ENCODE measurements at regions not wholly inside any gene's neighbourhood (a gene's known extent, or its start where the extent isn't known, plus 50 kb on each side); places are given as distances from the start of the nearest gene placed in this dataset.
"Not testable (repeated sequence)": the region's sequence is repeated elsewhere in the genome, so short reads cannot be mapped to it uniquely, and the experiment has no call there.

DNA sequence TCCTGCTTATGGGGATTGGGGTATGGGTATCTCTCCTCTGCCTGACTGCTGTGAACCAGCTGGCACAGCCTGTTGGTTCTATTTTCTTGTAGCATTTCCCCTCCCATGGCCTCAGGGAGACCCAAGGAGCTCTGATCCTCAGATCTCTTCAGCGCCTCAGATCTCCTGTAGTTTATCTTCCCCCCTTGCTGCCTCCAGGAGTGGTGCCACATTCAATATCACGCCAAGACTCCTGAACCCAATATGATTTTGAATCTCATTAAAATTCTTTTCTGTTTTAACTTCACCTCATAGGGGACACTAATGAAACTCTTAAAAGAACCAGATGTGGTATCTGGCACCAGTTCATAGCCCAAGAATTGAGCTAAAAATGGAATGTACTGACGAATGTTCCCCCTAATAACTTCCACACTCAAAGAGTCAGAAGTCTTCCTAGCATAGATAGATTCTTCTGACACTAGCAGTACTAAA lies 59.6 kb upstream of the LIFR start:
- Mint-ChIP-seq H3K36me3 (no peaks in the 10 kb centered on the region), H3K4me3 (no peak overlapping the region), H3K9me3 (peaks cover 2 to 34% (median 23%) of the 10 kb centered on the region in 8 donors), H3K27ac (no peak overlapping the region), H3K4me1 (no peaks in the 10 kb centered on the region), H3K27me3 (peaks cover 1 to 3% of the 10 kb centered on the region in 2 donors)
- H3K27ac ChIP-seq (ENCODE audit: low read depth, low read length): no peak overlapping the region
- ChIA-PET CTCF (ENCODE audit: partially characterized antibody) (no interaction called here), POLR2A (ENCODE audit: partially characterized antibody) (no interaction called here)
- no peaks in the 10 kb centered on the region for H3K9me3 ChIP-seq (ENCODE audit: control insufficient read depth in 1 of 2, low read length in 2 of 2)
- no peaks in the 10 kb centered on the region for H3K27me3 ChIP-seq (ENCODE audit: insufficient read depth, low read length)
- no peak for DNase-seq
- H3K4me1 ChIP-seq (ENCODE audit: insufficient read depth, low read length): no peaks in the 10 kb centered on the region
- H3K4me3 ChIP-seq (ENCODE audit: low read length in 2 of 2): no peak overlapping the region
- no peaks in the 10 kb centered on the region for H3K36me3 ChIP-seq (ENCODE audit: insufficient read depth, low read length)
- intact Hi-C loops (cut with micrococcal nuclease): no loop called here

DNA sequence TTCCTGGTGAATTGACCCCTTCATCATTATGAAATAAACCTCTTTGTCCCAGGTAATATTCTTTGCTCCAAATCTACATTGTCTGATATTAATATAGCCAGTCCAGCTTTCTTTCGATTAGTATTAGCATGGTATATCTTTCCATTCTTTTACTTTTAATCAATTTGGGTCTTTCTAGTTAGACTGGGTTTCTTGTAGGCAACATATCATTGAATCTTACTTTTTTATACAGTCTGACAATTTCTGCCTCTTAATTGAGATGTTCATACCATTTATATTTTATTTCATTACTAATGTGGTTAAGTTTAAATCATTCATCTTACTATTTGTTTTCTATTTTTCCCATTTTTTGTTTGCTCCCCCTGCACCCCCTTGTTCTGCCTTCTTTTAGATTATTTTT lies 61.7 kb upstream of the LIFR start:
- Histone ChIP-seq H3K27ac (ENCODE audit: low read depth, low read length) (no peak overlapping the region), H3K9me3 (ENCODE audit: control insufficient read depth in 1 of 2, low read length in 2 of 2) (no peaks in the 10 kb centered on the region), H3K27me3 (ENCODE audit: insufficient read depth, low read length) (no peaks in the 10 kb centered on the region), H3K4me3 (ENCODE audit: low read length in 2 of 2) (no peak overlapping the region), H3K4me1 (ENCODE audit: insufficient read depth, low read length) (no peaks in the 10 kb centered on the region), H3K36me3 (ENCODE audit: insufficient read depth, low read length) (no peaks in the 10 kb centered on the region)
- peaks cover 0 to 5% of the 10 kb centered on the region in 2 donors for H3K27me3 Mint-ChIP-seq
- POLR2A ChIA-PET (ENCODE audit: partially characterized antibody): no interaction called here
- H3K4me1 Mint-ChIP-seq: no peaks in the 10 kb centered on the region
- H3K9me3 Mint-ChIP-seq: peaks cover 2 to 40% (median 26%) of the 10 kb centered on the region in 8 donors
- DNase-seq: no peak
- intact Hi-C loops (cut with micrococcal nuclease): no loop called here
- H3K4me3 Mint-ChIP-seq: no peak overlapping the region
- no peak overlapping the region for H3K27ac Mint-ChIP-seq
- CTCF ChIA-PET (ENCODE audit: partially characterized antibody): no interaction called here
- no peaks in the 10 kb centered on the region for H3K36me3 Mint-ChIP-seq

DNA sequence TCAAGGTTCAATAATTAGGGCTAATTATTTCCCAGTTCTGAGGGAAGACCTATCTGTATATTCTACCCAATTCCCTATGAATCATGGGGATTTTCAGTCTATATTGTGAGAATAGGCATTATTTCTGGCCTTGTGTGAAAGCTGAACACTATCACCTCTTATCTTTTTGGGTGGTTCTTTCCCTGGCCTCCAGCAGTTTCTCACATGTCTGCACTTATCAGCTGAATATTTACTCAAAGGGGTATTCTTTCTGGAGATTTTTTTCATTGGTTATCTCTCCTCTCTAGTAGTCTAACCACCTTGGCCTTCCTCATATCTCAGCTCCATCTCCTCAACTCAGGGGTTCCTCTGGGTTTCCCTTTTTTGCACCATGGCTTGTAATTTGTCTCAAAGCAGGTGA lies 64.9 kb upstream of the LIFR start:
- Histone ChIP-seq H3K9me3 (ENCODE audit: control insufficient read depth in 1 of 2, low read length in 2 of 2) (no peaks in the 10 kb centered on the region), H3K27ac (ENCODE audit: low read depth, low read length) (no peak overlapping the region), H3K4me1 (ENCODE audit: insufficient read depth, low read length) (no peaks in the 10 kb centered on the region), H3K27me3 (ENCODE audit: insufficient read depth, low read length) (no peaks in the 10 kb centered on the region), H3K4me3 (ENCODE audit: low read length in 2 of 2) (no peak overlapping the region), H3K36me3 (ENCODE audit: insufficient read depth, low read length) (no peaks in the 10 kb centered on the region)
- CTCF ChIA-PET (ENCODE audit: partially characterized antibody): no interaction called here
- Mint-ChIP-seq H3K4me1 (no peaks in the 10 kb centered on the region), H3K9me3 (peaks cover 2 to 40% (median 26%) of the 10 kb centered on the region in 8 donors), H3K27me3 (peaks cover 1 to 2% of the 10 kb centered on the region in 2 donors), H3K27ac (no peak overlapping the region), H3K4me3 (no peak overlapping the region), H3K36me3 (no peaks in the 10 kb centered on the region)
- POLR2A ChIA-PET (ENCODE audit: partially characterized antibody): no interaction called here
- intact Hi-C loops (cut with micrococcal nuclease): no loop called here
- no peak for DNase-seq

DNA sequence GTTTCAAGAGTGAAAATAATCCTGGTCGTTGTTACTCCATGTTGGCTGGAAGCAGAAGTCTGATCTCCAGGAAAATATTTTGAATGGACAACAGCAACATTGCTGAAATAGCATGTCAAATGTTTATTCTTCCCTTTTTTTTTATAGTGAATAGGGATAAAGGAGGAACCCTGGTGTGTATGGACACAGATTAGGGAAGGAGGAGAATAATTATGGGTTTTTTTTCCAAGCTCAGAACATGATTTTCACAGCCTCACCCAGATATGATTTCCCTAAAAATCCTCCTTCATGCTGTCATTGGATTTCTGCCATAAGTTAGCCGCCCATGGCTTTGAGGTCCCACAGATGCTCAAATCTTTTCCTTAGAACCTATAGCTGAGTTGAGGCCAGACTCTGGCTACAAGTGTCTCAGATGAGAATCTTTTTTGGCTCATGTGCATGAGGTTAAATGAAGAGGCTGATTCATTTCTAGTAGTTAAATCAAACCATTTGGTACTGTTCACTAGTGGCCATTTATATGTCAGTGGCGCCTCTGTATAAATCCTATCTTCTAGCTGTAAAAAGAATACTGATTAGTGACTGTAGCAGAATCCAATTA lies 65.5 kb upstream of the LIFR start:
- no peak overlapping the region for H3K4me3 ChIP-seq (ENCODE audit: low read length in 2 of 2)
- Mint-ChIP-seq H3K27ac (no peak overlapping the region), H3K27me3 (peaks cover 1 to 2% of the 10 kb centered on the region in 2 donors), H3K9me3 (peaks cover 2 to 40% (median 26%) of the 10 kb centered on the region in 8 donors), H3K4me1 (no peaks in the 10 kb centered on the region), H3K36me3 (no peaks in the 10 kb centered on the region), H3K4me3 (no peak overlapping the region)
- H3K27me3 ChIP-seq (ENCODE audit: insufficient read depth, low read length): no peaks in the 10 kb centered on the region
- ChIA-PET POLR2A (ENCODE audit: partially characterized antibody) (no interaction called here), CTCF (ENCODE audit: partially characterized antibody) (no interaction called here)
- H3K27ac ChIP-seq (ENCODE audit: low read depth, low read length): no peak overlapping the region
- no peaks in the 10 kb centered on the region for H3K36me3 ChIP-seq (ENCODE audit: insufficient read depth, low read length)
- no peak for DNase-seq
- H3K9me3 ChIP-seq (ENCODE audit: control insufficient read depth in 1 of 2, low read length in 2 of 2): no peaks in the 10 kb centered on the region
- intact Hi-C loops (cut with micrococcal nuclease): no loop called here
- no peaks in the 10 kb centered on the region for H3K4me1 ChIP-seq (ENCODE audit: insufficient read depth, low read length)

DNA sequence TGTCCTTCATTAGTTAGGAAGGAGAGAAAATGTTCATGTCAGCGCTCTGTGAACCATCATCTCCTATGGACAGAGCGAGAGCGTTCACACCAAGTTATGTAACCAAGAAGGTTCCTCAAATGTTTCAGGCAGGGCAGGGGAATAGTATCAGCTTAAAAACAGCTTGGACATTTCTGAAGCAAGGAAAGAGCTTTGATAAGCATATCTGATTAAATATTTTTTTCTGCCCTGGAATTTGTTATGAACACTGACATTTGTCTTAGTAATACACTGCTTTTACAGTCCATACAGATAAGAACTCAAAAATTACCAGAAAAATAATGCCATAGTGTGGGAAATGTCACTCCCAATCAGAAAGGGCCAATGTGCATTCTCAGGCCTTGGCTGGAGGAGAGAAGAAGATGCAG lies 66.3 kb upstream of the LIFR start:
- Mint-ChIP-seq H3K4me3 (no peak overlapping the region), H3K9me3 (peaks cover 0 to 33% (median 24%) of the 10 kb centered on the region in 8 donors), H3K36me3 (no peaks in the 10 kb centered on the region), H3K4me1 (no peaks in the 10 kb centered on the region), H3K27me3 (peaks cover 1 to 2% of the 10 kb centered on the region in 2 donors), H3K27ac (no peak overlapping the region)
- CTCF ChIA-PET (ENCODE audit: partially characterized antibody): no interaction called here
- H3K27ac ChIP-seq (ENCODE audit: low read depth, low read length): no peak overlapping the region
- no peaks in the 10 kb centered on the region for H3K36me3 ChIP-seq (ENCODE audit: insufficient read depth, low read length)
- H3K27me3 ChIP-seq (ENCODE audit: insufficient read depth, low read length): no peaks in the 10 kb centered on the region
- H3K4me3 ChIP-seq (ENCODE audit: low read length in 2 of 2): no peak overlapping the region
- intact Hi-C loops (cut with micrococcal nuclease): no loop called here
- no peaks in the 10 kb centered on the region for H3K9me3 ChIP-seq (ENCODE audit: control insufficient read depth in 1 of 2, low read length in 2 of 2)
- DNase-seq: no peak
- POLR2A ChIA-PET (ENCODE audit: partially characterized antibody): no interaction called here
- no peaks in the 10 kb centered on the region for H3K4me1 ChIP-seq (ENCODE audit: insufficient read depth, low read length)

DNA sequence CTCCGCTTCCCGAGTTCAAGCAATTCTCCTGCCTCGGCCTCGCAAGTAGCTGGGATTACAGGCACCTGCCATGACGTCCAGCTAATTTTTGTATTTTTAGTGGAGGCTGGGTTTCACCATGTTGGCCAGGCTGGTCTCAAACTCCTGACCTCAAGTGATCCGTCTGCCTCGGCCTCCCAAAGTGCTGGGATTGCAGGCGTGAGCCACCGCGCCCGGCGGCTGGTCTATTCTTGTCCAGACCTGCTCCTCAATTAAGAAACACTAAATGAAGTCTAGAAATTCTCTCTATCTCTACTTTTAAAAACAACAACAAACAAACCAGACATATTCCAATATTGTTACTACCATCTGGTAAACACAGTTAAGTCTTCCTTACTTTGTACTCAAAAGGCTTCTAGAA lies 68.1 kb upstream of the LIFR start:
- H3K27me3 Mint-ChIP-seq; H3K4me1 ChIP-seq (ENCODE audit: insufficient read depth, low read length); H3K9me3 ChIP-seq (ENCODE audit: control insufficient read depth in 1 of 2, low read length in 2 of 2); DNase-seq; H3K27me3 ChIP-seq (ENCODE audit: insufficient read depth, low read length); H3K4me3 ChIP-seq (ENCODE audit: low read length in 2 of 2); intact Hi-C loops (cut with micrococcal nuclease); H3K4me3 Mint-ChIP-seq; H3K36me3 ChIP-seq (ENCODE audit: insufficient read depth, low read length); H3K36me3 Mint-ChIP-seq; H3K4me1 Mint-ChIP-seq; POLR2A ChIA-PET (ENCODE audit: partially characterized antibody); H3K27ac ChIP-seq (ENCODE audit: low read depth, low read length); H3K27ac Mint-ChIP-seq: not testable (repeated sequence)
- H3K9me3 Mint-ChIP-seq: peaks cover 0 to 22% (median 10%) of the 10 kb centered on the region in 8 donors
- CTCF ChIA-PET (ENCODE audit: partially characterized antibody): interaction anchor here (0.7 kb wide), 1 partner anchor 61 kb away, joined by 3 read pairs; no protein-coding TSS in a partner anchor

DNA sequence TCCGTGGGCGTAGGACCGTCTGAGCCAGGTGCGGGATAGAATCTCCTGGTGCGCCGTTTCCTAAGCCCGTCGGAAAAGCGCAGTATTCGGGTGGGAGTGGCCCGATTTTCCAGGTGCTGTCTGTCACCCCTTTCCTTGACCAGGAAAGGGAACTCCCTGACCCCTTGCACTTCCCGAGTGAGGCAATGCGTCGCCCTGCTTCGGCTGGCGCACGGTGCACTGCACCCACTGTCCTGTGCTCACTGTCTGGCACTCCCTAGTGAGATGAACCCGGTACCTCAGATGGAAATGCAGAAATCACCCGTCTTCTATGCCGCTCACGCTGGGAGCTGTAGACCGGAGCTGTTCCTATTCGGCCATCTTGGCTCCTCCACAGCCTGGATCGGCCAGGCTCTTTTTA lies 74.9 kb upstream of the LIFR start:
- H3K9me3 ChIP-seq (ENCODE audit: control insufficient read depth in 1 of 2, low read length in 2 of 2); H3K4me1 ChIP-seq (ENCODE audit: insufficient read depth, low read length); H3K36me3 Mint-ChIP-seq; H3K4me3 ChIP-seq (ENCODE audit: low read length in 2 of 2); H3K27me3 ChIP-seq (ENCODE audit: insufficient read depth, low read length); intact Hi-C loops (cut with micrococcal nuclease); H3K36me3 ChIP-seq (ENCODE audit: insufficient read depth, low read length); H3K27me3 Mint-ChIP-seq; H3K4me3 Mint-ChIP-seq; POLR2A ChIA-PET (ENCODE audit: partially characterized antibody); H3K4me1 Mint-ChIP-seq; H3K27ac ChIP-seq (ENCODE audit: low read depth, low read length); DNase-seq; CTCF ChIA-PET (ENCODE audit: partially characterized antibody); H3K27ac Mint-ChIP-seq: not testable (repeated sequence)
- H3K9me3 Mint-ChIP-seq: peaks cover 0 to 23% (median 14%) of the 10 kb centered on the region in 8 donors
